Thyroid gland (tissue), 4 donors: ENCODE measurements at regions not wholly inside any gene's neighbourhood (a gene's known extent, or its start where the extent isn't known, plus 50 kb on each side); places are given as distances from the start of the nearest gene placed in this dataset. TPM values are rescaled to one million over a fixed set of nuclear protein-coding genes. Genes with fewer than 3 reads are reported as not detected.
"Not testable (repeated sequence)": the region's sequence is repeated elsewhere in the genome, so short reads cannot be mapped to it uniquely, and the experiment has no call there.

Experiments
- DNase-seq, 2 donors: peaks; one replicate each; pipeline ENCODE4 v3.0.0-alpha.2; 2019
- H3K27ac ChIP-seq, 3 donors: fragments of 200-600 bp; sonication (generic); 1 replicate in 2 of 3; 2 replicates in 1 of 3; pipeline ENCODE4 v1.5.1; 2016 to 2019; ENCODE audit warnings: mild to moderate bottlenecking in 1 of 3, moderate library complexity in 1 of 3
- H3K27me3 ChIP-seq: fragments of 200-600 bp; sonication (generic); one replicate; pipeline ENCODE4 v1.5.1; 2019
- H3K36me3 ChIP-seq, 2 donors: fragments of 200-600 bp; sonication (generic); one replicate each; pipeline ENCODE4 v1.5.1; 2016 to 2019
- H3K4me1 ChIP-seq, 2 donors: fragments of 200-600 bp; sonication (generic); one replicate each; pipeline ENCODE4 v1.5.1; 2017 to 2019
- H3K4me3 ChIP-seq, 3 donors: fragments of 200-600 bp; sonication (generic); replicated peaks in 1 of 3; 1 replicate in 2 of 3; 2 replicates in 1 of 3; pipeline ENCODE4 v1.5.1; 2016; ENCODE audit warnings: mild to moderate bottlenecking in 1 of 3
- H3K9me3 ChIP-seq: fragments of 200-600 bp; sonication (generic); one replicate; pipeline ENCODE4 v1.5.1; 2017
- POLR2A ChIP-seq, 2 donors: fragments of 450-650 bp; IDR thresholded peaks; one replicate each; pipeline ENCODE4 v1.6.1; 2017; ENCODE audit warnings: antibody characterized with exemption in 2 of 2, mild to moderate bottlenecking in 2 of 2, moderate library complexity in 1 of 2
- WGBS, 2 donors: methylation state at CpG; one replicate each; pipeline ENCODE4 v1.1.5; 2017; 5-methylcytosine and 5-hydroxymethylcytosine counted together
- intact Hi-C: fragments of 100-400 bp; cut with DNase I; formaldehyde crosslinking; loops from one replicate; pipeline ENCODE4 v1.15.1; 2023
- small RNA-seq: library from RNA; depleted of rRNA; stranded (forward); fragments of <200 nt; gene quantifications from one replicate; pipeline ENCODE3, GENCODE V24; 2016
- TF ChIP-seq, protein P1 (sequence below), 6 experiments: fragments of 200-600 bp in 3 of 6; fragments of 450-650 bp in 3 of 6; sonication (generic) in 3 of 6; IDR thresholded peaks; one replicate each; pipeline ENCODE4 v1.5.1; 2016 to 2019; ENCODE audit warnings: antibody characterized with exemption in 6 of 6, mild to moderate bottlenecking in 2 of 6, inconsistent platforms in 1 of 6, moderate library complexity in 1 of 6

DNA sequence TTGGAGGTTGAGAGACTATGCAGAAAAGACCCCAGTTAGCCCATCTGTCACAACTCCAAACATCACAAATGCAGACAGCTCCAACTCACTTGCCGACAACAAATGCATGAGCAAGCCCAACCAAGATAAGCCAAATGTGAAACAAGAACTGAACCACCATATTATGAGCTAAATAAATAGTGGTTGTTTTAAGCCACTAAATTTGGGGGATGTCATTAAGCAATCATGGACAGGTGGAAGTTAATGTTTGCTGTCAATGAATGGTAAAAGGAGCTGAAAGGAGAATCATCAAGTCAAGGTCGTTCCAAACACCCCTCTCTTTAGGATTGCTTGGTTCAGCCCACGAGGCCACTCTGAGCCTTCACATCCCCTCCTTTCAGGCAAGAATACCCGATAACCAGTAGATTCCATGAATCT lies 71.2 kb upstream of the PLCB4 start:
- TF ChIP-seq POLR2A (IDR thresholded peaks at IDR 0.05): no peak
- TF ChIP-seq, protein P1, sequence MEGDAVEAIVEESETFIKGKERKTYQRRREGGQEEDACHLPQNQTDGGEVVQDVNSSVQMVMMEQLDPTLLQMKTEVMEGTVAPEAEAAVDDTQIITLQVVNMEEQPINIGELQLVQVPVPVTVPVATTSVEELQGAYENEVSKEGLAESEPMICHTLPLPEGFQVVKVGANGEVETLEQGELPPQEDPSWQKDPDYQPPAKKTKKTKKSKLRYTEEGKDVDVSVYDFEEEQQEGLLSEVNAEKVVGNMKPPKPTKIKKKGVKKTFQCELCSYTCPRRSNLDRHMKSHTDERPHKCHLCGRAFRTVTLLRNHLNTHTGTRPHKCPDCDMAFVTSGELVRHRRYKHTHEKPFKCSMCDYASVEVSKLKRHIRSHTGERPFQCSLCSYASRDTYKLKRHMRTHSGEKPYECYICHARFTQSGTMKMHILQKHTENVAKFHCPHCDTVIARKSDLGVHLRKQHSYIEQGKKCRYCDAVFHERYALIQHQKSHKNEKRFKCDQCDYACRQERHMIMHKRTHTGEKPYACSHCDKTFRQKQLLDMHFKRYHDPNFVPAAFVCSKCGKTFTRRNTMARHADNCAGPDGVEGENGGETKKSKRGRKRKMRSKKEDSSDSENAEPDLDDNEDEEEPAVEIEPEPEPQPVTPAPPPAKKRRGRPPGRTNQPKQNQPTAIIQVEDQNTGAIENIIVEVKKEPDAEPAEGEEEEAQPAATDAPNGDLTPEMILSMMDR (IDR thresholded peaks at IDR 0.05): no peak
- 78 to 81% methylated on average over 4 of the region's 4 CpGs for WGBS, 2 donors
- intact Hi-C loops: no loop called here
- no peak for DNase-seq
- Histone ChIP-seq H3K27me3 (no peaks in the 10 kb centered on the region), H3K9me3 (no peaks in the 10 kb centered on the region), H3K27ac (no peak overlapping the region), H3K36me3 (no peaks in the 10 kb centered on the region), H3K4me1 (no peaks in the 10 kb centered on the region), H3K4me3 (no peak overlapping the region)

DNA sequence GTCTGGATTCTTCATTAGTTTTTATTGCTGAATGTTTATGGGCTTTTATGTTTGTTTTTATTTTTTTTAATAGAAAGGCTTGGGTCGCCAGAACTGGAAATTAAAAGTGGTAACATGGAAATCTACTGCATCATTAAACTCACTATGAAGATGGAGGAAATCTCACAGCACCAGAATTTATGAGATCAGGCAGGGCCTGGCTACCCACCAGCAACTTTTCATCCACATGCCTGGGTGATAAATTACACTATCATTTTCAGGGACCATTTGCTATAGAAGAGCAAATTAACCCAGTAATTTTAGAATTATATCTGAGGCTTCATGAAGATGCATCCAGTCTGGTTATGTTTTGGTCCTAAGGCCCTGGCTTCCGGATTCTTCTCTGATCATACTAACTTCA lies 57.8 kb upstream of the PLCB4 start:
- H3K4me3 ChIP-seq: no peak overlapping the region
- intact Hi-C loops: no loop called here
- no peak overlapping the region for H3K27ac ChIP-seq
- H3K9me3 ChIP-seq: no peaks in the 10 kb centered on the region
- 87 to 90% methylated on average over 2 of the region's 2 CpGs for WGBS, 2 donors
- no peaks in the 10 kb centered on the region for H3K36me3 ChIP-seq
- DNase-seq: no peak
- TF ChIP-seq, protein P1 (IDR thresholded peaks at IDR 0.05): no peak
- no peak for TF ChIP-seq POLR2A (IDR thresholded peaks at IDR 0.05)
- no peaks in the 10 kb centered on the region for H3K27me3 ChIP-seq
- H3K4me1 ChIP-seq: no peaks in the 10 kb centered on the region

DNA sequence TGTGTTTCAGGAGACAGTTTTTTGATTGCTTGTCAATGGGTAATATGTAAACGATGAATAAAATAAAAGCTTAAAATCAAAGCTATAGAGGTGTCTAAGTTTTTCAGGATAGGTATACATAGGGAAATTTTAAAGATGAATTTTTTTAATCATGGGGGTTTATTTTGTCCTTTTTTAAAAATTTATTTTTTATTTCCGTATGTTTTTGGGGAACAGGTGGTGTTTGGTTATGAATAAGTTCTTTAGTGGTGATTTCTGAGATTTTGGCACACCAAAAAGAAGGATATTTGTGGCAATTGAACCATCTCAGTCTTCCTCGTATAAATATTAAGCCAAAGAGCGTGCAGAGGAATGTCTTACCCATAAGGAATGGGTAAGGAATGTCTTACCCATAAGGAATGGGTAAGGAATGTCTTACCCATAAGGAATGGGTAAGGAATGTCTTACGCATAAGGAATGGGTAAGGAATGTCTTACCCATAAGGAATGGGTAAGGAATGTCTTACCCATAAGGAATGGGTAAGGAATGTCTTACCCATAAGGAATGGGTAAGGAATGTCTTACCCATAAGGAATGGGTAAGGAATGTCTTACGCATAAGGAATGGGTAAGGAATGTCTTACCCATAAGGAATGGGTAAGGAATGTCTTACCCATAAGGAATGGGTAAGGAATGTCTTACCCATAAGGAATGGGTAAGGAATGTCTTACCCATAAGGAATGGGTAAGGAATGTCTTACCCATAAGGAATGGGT lies 53.5 kb upstream of the PLCB4 start:
- H3K4me1 ChIP-seq, H3K36me3 ChIP-seq, H3K27ac ChIP-seq, DNase-seq, H3K27me3 ChIP-seq, H3K4me3 ChIP-seq, H3K9me3 ChIP-seq, intact Hi-C loops: not testable (repeated sequence)
- 79 to 82% methylated on average over 5 of the region's 6 CpGs for WGBS, 2 donors

DNA sequence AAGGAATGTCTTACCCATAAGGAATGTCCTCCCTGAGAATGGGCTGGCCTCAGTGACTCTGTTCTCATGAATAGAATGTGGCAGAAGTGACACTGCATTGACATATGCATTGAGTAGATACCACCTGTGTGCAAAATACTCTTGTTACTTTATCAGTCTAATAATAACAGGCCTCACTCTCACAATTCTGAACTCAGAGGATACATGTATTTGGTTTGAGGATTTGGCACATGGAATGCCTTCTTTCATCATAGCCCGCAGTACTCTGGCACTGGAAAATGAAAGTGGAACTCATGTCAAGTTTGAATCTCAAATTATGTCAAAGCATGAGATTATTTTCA lies 52.9 kb upstream of the PLCB4 start:
- no peak for TF ChIP-seq POLR2A (IDR thresholded peaks at IDR 0.05)
- TF ChIP-seq, protein P1 (IDR thresholded peaks at IDR 0.05): no peak
- Histone ChIP-seq H3K9me3 (no peaks in the 10 kb centered on the region), H3K27ac (no peak overlapping the region), H3K4me3 (no peak overlapping the region), H3K4me1 (no peaks in the 10 kb centered on the region), H3K27me3 (no peaks in the 10 kb centered on the region), H3K36me3 (no peaks in the 10 kb centered on the region)
- intact Hi-C loops: no loop called here
- 63 to 84% methylated on average over 1 of the region's 1 CpG for WGBS, 2 donors
- no peak for DNase-seq

DNA sequence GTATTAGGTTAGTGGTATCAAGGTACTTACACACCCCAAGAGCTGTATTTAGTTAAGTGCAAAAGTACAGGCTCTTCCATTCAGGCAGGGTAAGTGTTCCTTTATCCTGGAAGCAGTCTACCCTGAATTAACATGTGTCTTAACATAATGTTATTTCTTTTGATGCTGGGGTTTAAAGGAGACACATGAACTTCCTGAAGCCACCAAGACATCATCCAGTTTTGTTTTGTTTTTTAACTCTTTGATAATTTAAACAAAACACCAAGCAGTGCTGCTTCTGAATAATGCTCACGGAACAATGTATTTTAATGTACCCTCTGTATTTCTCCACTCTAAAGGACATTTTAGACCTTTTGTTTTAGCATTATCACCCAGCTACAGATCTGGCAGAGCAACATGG lies 50.5 kb upstream of the PLCB4 start:
- Histone ChIP-seq H3K27ac (no peak overlapping the region), H3K27me3 (no peaks in the 10 kb centered on the region), H3K4me1 (no peaks in the 10 kb centered on the region), H3K36me3 (no peaks in the 10 kb centered on the region), H3K4me3 (no peak overlapping the region), H3K9me3 (no peaks in the 10 kb centered on the region)
- intact Hi-C loops: no loop called here
- TF ChIP-seq, protein P1 (IDR thresholded peaks at IDR 0.05): no peak
- TF ChIP-seq POLR2A (IDR thresholded peaks at IDR 0.05): no peak
- 97 to 98% methylated on average over 1 of the region's 1 CpG for WGBS, 2 donors
- no peak for DNase-seq

Small RNA genes in the stretch of these regions (small RNA-seq; reads per million reads assigned to genes)
- not detected for gene RF00017
